Activated T-helper 9 cell treated with anti-CD3 and anti-CD28 coated beads, Interleukin-2, amount 50 U/mL, for 16 hours (primary cell): ENCODE measurements at regions not wholly inside any gene's neighbourhood (a gene's known extent, or its start where the extent isn't known, plus 50 kb on each side); places are given as distances from the start of the nearest gene placed in this dataset.
"Not testable (repeated sequence)": the region's sequence is repeated elsewhere in the genome, so short reads cannot be mapped to it uniquely, and the experiment has no call there.

ENCODE experiments used
- DNase-seq: peaks from one replicate; pipeline ENCODE4 v3.0.0-alpha.2; 2020; ENCODE audit warnings: low read depth

DNA sequence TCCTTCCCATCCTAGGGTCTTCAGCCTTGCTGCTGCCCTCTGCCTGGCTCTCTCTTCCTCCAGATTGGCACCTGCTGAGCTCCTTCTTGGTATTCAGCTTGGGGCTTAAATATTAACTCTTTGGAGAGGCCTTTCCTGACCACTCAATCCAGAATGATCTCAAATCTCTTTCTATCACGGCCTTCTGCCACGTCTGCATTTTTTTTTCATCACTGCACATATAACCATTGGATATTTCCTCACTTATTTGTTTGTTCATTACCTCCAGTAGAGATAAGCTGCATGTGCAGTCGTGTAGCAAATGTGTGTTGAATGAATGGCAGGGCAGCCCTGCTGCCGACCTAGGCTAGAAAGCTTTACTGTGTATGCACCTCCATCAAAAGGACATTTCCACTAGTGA lies 51.6 kb upstream of the MPP7 start:
- DNase-seq = no peak

DNA sequence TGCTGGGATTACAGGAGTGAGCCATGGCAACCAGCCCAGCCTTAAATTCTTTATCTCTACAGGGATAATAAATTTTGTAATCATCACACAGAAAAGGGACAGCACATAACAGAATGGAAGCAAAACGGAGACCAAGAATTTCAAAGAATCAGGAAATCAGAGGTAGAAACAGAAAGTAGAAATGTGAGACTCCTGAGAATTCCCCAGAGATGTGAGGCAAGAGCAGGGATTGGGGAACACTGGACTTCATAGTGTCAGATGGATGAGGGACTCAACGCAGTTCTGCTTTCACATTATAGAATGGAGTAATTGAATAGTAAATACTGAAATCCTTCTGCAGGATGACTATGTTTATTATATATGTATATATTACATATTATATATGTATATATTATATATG lies 52.5 kb upstream of the MPP7 start:
- no peak for DNase-seq

DNA sequence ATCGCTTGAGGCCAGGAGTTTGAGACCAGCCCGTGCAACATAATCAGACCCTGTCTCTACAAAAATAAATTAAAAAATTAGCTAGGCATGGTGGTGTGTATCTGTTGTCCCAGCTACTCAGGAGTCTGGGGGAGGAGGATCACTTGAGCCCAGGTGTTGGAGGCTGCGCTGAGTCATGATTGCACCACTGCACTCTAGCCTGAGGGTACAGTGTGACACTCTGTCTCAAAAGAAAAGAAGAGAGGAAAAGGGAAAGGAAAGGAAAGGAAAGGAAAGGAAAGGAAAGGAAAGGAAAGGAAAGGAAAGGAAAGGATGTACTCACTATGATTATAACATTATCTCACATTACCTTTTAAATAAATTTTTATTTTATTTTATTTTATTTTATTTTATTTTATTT lies 56.5 kb upstream of the MPP7 start:
- no peak for DNase-seq

DNA sequence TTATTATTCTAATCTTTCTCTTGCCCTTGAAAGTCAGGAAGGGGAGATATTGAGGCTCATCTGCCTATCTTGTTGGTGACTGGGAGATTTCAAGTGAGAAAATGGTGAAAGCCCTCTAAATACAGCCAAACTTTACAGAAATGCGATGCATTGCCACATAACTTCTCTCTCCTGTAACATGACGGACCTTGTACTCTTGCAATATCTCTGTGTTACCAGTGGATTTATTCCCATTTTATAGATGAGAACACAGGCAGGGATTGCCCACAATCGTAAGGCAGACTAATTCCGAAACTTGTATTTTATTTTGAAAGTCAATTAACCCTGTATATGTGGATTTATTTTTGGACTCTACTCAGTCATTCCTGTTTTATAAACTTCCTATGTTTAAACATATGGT lies 57.3 kb upstream of the MPP7 start:
- DNase-seq = no peak

DNA sequence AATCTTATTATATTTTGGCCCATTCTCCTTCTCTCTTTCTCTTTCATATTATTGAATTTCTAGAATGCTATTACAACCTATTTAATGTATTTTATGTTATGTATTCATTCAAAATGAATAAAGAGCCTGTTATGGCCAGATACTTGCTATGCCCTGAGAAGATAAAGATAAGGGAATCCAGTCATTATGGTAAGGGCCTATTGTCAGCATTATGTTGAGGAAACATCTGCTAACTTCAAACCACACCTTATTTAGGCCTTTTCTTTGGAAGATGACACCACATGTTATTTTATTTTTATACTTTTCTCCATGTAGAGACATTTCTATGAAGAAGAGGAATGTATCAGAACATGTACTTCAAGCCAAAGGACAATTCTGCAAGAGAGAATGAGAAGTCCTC lies 60.5 kb upstream of the MPP7 start:
- no peak for DNase-seq

DNA sequence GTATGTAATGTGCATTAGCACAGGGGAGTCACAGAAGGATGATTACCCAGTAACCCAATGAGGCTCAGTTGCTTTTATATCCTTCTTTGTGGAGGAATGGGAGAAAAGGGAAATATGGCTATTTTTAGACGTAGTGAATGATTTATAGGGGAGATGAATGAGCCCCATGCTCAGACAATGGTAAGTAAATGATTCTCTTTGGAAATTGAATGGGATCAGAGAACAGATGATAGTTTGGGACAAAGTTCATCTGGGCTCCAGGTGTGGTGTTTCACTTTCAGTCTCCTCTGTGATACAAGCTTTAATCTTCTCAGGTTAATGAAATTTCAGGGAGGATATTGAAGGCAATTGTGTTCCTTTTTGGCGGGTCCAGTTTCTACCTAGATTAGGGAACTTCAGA lies 63.0 kb upstream of the MPP7 start:
- no peak for DNase-seq

DNA sequence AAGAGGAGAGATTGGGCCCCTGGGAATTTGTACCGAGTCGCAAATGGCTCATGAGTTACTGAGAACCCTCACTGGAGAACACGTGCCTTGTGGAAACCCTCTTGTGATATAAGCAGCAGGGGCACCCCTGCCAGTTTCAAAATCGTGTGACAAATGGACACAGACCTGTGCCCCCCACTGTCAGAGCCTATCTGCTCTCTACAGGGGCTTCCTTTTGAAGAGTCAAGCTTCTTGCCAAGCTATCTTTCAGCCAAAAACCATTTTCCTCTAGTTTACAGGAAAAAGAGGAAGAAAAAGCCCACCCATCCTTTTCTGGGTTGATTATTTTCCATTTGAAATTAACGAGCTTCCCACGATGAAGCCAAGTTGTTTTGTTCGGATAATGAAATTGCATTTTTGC lies 64.1 kb upstream of the MPP7 start:
- DNase-seq = no peak

DNA sequence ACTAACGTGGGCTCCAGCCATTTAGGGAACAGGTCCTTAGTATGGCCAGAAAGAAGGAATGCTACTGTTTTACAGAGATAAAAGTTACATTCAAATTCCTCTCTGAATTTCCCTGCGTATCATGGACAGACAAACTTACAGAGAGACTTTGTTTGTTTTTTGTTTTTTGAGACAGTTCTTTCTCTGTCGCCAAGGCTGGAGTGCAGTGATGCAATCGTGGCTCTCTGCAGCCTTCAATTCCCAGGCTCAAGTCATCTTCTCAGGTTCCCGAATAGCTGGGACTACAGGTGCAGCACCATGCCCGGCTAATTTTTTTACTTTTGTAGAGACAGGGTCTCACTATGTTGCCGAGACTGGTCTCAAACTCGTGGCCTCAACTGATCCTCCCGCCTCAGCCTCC lies 64.5 kb upstream of the MPP7 start:
- DNase-seq = no peak

DNA sequence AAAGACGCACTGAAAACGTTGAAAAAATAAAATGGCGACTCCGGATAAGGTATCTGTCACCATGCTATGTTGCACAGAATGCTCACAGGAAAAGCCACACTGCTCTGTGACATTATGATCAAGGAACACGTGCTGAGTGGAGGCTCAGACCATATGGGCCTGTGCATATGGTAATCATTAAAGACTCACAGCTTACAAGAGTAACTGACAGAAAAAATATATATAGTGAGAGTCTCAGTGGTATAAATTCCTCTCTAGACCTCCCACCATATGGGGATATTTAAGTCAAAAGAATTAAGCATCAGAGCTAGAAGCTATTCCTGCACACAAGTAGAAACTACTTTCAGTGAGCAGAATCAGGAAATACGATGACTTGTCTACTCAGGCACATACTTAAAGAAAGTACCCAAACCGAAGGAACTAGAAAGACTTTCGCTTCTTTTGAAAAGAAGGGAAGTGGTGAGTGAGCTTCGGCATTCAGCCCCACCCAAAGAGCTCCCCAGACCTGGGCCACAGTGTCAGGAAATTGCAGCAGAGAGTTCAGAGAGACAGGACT lies 65.1 kb upstream of the MPP7 start:
- peak; percentile 16 for DNase-seq

DNA sequence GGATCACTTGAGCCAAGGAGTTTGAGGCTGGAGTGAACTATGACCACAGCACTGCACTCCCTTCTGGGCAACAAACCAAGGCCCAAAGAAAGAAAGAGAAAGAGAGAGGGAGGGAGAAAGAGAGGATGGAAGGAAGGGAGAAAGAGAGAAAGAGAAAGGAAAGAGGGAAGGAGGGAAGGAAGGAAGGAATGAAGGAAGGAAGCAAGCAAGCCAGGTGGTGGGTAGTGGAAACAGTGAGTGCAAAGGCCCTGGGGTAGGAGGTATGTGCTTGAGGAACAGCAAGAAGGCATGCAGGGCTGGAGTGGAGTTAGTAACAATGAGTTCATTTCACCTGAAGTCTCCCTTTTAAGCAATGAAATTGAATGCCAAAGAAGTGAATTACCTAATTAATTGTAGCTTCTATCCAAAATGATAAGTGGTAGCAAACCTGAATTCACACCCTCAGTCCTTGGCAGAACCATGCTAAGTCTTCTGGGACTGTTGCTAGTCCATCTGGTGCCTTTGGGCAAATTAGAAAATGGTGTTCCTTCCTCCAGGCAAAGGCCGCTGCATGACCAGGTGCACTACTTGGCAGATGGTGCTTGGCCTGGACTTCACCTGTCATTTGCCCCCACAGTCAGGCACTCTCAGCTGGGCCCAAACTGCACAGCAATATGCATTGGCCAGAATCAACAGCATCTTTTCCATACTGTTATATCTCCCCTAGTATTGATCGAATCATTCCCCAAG lies 67.4 kb upstream of the MPP7 start:
- no peak for DNase-seq

DNA sequence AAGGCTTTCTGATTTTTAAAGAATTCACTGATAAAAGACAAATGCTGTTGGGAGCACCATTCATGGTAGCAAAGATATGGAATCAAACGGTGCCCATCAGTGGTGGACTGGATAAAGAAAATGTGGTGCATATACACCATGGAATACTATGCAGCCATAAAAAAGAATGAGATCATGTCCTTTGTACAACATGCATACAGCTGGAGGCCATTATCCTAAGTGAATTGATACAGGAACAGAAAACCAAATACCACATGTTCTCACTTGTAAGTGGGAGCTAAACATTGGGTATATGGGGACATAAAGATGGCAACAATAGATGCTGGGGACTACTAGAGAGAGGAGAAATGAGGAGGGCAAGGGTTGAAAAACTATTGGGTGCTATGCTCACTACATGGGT lies 68.8 kb upstream of the MPP7 start:
- DNase-seq = not testable (repeated sequence)

DNA sequence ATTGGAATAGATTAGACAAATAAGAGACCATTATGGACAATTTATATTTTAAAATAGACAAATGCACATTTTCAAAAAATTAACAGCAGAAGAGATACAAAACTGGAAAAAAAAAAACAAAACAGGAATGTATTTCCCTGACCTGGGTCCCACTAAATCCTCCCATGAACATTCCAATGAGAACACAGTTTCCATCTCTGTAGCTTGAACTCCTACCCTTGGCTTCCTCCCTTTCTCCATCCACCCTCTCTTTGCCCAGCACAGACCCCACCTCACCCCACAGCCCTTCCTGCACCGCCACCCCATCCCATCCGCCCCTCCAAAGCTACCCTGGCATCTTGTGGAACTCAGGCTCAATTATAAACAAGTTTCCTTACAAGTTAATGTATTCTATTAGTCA lies 71.2 kb upstream of the MPP7 start:
- no peak for DNase-seq

DNA sequence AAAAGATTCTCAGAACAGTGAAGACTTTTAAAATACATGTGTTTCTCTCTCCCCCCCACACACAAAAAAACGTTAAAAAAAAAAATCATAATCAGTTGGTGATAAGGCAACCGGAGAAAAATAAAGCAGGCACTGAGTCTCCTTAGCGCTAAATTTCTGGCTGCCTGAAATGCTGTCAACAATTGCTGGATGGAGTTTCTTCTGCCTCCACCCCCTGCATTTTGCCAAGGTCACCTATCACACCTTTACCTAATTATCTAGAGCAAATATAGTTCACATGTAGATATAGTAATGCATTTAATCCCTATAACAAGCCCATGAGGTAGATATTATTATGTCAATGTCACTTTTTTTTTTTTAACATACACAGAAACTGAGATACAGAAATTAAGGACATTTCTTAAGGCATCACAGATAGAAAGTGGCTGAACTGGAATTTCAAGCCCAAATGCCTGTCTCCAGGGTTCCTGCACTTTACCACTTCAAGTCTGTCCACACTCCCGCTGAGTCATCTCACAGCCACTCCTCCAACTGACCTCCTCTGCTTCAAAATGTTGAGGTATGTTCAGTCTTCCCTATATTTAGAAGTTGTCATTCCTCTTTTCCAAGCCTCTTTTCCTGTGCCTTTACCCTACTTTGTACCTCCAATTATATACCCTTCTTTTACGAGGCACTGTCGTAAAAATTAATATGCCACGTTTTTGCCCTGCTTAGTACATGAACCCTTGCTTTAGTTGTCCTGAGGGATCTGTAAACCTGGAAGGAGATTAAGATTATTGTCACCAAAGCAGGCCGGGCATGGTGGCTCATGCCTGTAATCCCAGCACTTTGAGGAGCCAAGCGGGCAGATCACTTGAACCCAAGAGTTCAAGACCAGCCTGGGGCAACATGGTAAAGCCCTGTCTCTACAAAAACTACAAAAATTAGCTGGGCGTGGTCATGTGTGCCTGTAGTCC lies 72.8 kb upstream of the MPP7 start:
- no peak for DNase-seq

DNA sequence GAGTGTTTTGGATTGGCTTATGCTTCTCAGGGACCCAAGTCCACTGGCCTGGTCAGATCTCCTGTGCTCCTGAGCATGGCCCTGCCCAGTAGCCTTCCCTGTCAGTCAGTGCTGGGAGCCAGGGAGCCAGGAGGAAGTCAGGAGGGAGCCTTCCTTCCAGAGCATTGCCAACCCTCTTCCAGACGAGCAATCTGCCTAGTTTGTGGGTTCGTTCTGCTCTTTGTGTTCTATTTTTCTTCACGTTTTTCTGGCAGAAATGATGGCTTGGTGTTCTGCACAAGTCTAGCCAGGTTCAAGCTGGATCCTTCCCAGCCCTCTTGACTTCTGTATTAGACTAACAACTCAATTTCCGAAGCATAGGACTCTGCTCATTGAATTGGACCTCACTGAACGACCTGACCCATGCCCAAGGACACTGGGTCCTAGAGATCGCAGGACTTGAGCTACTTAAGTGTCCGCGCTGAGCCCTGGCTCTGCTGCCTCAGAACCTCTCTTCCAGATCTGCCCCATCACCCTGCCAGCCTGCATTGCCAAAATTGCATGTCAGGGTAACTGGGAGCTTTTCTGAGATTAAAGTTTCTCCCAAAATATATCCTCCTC lies 76.2 kb upstream of the MPP7 start:
- no peak for DNase-seq

DNA sequence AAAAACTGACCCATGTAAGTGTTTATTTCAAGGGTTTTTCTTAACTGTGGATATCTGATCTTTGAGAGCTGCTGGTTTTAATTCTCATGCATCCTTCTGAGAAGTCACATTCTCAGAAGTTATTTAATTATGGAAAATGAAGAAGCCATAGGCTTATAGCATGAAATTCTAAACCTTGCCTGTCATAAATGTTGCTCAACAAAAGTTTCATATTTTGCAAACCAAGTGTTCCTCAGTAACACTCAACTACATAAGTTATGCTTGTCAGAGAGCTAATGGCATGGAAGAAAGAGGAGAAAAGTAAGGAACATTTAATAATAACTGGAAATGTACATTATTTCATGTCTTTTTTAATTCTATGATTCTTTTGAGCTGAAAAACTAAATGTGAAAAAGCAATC lies 78.6 kb upstream of the MPP7 start:
- DNase-seq = no peak

DNA sequence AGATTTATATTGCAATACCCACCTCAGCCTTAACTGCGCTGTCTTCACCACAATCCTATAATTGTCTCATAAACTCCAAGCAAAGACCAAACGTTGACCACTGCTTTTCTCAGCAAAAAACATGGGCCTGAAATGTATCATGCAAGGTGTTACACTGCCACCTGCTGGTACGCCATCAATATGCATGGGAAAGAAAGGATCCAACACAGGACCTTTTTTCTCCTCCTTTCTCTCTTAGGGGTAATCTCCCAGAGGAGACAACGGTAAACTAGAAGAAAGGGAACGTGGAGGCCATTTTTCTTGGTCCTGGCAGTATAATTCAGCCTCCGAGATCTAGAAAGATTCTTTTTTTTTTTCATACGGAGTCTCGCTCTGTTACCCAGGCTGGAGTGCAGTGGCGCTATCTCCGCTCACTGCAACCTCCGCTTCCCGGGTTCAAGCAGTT lies 79.1 kb upstream of the MPP7 start:
- DNase-seq = peak; percentile 68

DNA sequence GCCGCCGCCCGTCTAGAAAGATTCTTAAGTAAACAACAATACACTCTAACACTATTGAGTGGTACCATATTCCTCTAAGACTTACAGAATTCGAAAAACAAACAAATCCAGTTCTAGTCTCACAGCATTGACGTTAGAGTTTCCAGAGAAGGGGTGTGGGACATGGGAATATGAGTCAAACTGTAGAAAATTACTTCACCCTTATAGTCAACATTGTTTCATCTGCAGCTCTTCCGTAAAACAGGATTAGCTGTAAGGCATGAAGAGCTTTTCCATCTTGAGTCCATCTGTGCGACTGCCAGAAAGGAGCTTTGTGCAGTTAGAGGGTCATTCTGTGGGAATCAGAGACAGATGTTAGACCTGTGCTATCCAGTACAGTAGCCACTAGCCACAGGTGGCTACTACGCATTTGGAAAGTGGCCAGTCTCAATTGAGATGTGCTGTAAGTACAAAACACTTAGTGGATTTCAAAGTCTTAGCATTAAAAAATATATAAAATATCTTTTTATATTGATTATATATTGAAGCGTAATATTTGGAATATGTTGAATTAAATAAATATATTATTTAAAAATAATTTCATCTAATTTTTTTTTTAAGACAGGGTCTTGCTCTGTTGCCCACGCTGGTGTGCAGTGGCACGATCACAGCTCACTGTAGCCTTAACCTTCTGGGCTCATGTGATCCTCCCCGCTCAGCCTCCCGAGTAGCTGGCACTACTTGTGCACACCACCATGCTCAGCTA lies 79.8 kb upstream of the MPP7 start:
- no peak for DNase-seq

DNA sequence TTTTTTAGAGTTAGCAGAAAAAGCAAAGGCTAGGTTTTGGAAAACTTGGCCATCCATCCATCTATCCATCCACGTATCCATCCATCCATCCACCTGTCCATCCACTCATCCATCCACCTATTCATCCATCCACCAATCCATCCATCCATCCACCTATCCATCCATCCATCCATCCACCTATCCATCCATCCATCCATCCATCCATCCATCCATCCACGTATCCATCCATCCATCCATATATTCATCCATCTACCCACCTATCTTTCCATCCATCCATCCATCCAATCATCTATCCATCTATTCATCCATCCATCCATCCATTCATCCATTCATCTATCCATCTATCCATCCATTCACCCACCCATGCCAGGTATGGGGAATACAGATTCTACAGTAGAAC lies 81.7 kb upstream of the MPP7 start:
- no peak for DNase-seq

DNA sequence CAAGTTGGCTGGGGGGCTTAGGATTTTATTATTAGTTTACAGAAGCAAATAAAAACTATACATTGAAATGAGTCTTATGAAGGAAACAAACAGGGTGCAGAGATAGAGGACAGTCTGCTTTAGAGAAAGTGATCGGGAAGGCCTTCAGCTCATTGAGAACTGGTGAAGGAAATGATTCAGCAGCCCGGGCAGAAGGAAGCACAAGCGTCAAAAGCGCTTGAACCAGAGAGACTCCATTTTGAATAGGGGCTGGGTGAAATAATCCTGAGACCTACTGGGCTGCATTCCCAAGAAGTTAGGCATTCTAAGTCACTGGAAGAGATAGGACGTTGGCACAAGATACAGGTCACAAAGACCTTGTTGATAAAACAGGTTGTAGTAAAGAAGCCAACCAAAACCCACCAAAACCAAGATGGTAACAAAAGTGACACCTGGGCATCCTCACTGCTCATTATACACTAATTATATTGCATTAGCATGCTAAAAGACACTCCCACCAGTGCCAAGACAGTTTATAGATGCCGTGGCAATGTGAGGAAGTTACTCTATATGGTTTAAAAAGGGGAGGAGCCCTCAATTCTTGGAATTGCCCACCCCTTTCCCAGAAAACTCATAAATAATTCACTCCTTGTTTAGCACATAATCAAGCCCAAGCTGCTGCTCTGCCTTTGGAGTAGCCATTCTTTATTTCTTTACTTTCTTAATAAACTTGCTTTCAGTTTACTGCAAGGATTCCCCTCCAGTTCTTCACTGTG lies 83.1 kb upstream of the MPP7 start:
- no peak for DNase-seq

DNA sequence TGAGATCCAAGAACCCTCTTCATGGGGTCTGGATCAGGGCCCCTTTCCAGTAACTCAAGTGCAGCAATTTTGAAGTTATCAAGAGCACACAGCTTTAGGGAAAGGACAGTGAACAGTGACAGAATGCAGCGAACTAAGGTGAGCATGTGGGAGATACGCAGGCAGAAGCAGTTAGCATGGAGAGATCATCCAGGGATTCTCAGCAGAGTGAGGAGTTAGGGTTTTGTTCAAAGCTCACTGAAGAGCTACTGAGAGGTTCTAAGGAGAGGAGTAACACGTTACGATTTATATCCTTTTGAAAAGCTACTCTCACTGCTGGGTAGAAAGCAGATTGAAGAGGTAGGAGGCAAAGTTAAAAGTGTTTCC lies 83.6 kb upstream of the MPP7 start:
- DNase-seq = no peak

DNA sequence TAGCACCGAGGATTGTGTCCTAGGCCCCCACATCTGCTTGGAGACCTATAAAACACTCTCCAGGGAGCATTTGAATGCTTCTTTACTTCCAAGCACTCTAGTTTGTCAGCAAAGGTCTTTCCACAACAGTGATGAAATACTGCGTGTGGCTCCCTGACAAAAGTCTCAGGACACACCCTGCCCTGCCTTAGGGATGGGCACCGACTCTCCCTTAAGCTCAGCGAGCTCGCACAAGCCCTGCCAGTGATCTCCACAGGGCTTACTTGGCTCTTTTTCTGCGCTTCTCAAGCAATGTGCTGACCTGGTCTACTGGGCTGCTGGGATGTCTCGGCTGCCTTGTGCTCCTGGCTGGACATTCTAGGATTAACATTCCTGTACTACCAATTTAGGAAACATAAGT lies 84.3 kb upstream of the MPP7 start:
- DNase-seq = no peak
